Naive thymus-derived CD4-positive, alpha-beta T cell (primary cell): ENCODE measurements at regions not wholly inside any gene's neighbourhood (a gene's known extent, or its start where the extent isn't known, plus 50 kb on each side); places are given as distances from the start of the nearest gene placed in this dataset.

Experiments
- ATAC-seq: fragments of 150-1000 bp; cut with Tn5 transposase; 2 replicates; pipeline ENCODE4 v1.10.0; 2021; ENCODE audit warnings: mild to moderate bottlenecking, moderate library complexity
- CTCF ChIA-PET: fragments of 350-600 bp; sonication (Branson Sonifier 250); formaldehyde crosslinking; loops from one replicate; lab custom pipeline; 2021; ENCODE audit warnings: antibody characterized with exemption; lab: Charles Lee
- POLR2A ChIA-PET: fragments of 350-600 bp; sonication (Branson Sonifier 250); formaldehyde crosslinking; loops from one replicate; lab custom pipeline; 2021; ENCODE audit warnings: antibody characterized with exemption, inconsistent platforms; lab: Charles Lee
- DNase-seq, 9 donors: peaks; one replicate each; pipeline versions ENCODE4 v3.0.0 to v3.0.0-alpha.2; 2020 to 2022; ENCODE audit warnings: mixed read lengths in 1 of 9
- H3K27ac ChIP-seq: one replicate; pipeline ENCODE4 v1.7.0; 2013; ENCODE audit warnings: mild to moderate bottlenecking, low read depth, low read length, moderate library complexity
- H3K27me3 ChIP-seq, 2 donors: one replicate each; pipeline ENCODE4 v1.7.0; 2013; ENCODE audit warnings: low read length in 2 of 2, mild to moderate bottlenecking in 2 of 2, moderate library complexity in 2 of 2; ENCODE audit not compliant: control insufficient read depth in 2 of 2, insufficient read depth in 2 of 2
- H3K36me3 ChIP-seq, 3 experiments: 1 replicate in 2 of 3; 2 replicates in 1 of 3; pipeline ENCODE4 v1.7.0; 2013; ENCODE audit warnings: low read length in 3 of 3, mild to moderate bottlenecking in 3 of 3, moderate library complexity in 1 of 3; ENCODE audit not compliant: insufficient read depth in 3 of 3, control insufficient read depth in 2 of 3
- H3K4me1 ChIP-seq, 2 donors: one replicate each; pipeline ENCODE4 v1.7.0; 2013; ENCODE audit warnings: low read length in 2 of 2, mild to moderate bottlenecking in 2 of 2, moderate library complexity in 1 of 2; ENCODE audit not compliant: control insufficient read depth in 2 of 2, insufficient read depth in 2 of 2
- H3K4me3 ChIP-seq: 2 replicates; pipeline ENCODE4 v1.7.0; 2013; ENCODE audit warnings: mild to moderate bottlenecking, low read length
- H3K9me3 ChIP-seq, 3 experiments: 1 replicate in 2 of 3; 2 replicates in 1 of 3; pipeline ENCODE4 v1.7.0; 2013; ENCODE audit warnings: low read length in 3 of 3; ENCODE audit not compliant: control insufficient read depth in 2 of 3
- H3K27ac Mint-ChIP-seq, 9 donors: one replicate each; pipeline ENCODE4 v1.8.0; 2020 to 2022; ENCODE audit warnings: mixed read lengths in 9 of 9, mild to moderate bottlenecking in 8 of 9, moderate library complexity in 5 of 9, inconsistent platforms in 2 of 9
- H3K27me3 Mint-ChIP-seq, 5 donors: one replicate each; pipeline ENCODE4 v1.8.0; 2021 to 2022; ENCODE audit warnings: mixed read lengths in 5 of 5, mild to moderate bottlenecking in 1 of 5
- H3K36me3 Mint-ChIP-seq, 5 donors: one replicate each; pipeline ENCODE4 v1.8.0; 2020 to 2022; ENCODE audit warnings: mixed read lengths in 5 of 5, mild to moderate bottlenecking in 3 of 5, inconsistent platforms in 1 of 5
- H3K4me1 Mint-ChIP-seq, 7 donors: one replicate each; pipeline ENCODE4 v1.8.0; 2020 to 2022; ENCODE audit warnings: mixed read lengths in 7 of 7, mild to moderate bottlenecking in 3 of 7, inconsistent platforms in 1 of 7
- H3K4me3 Mint-ChIP-seq, 10 donors: one replicate each; pipeline ENCODE4 v1.8.0; 2020 to 2022; ENCODE audit warnings: mild to moderate bottlenecking in 10 of 10, mixed read lengths in 10 of 10, moderate library complexity in 6 of 10, inconsistent platforms in 2 of 10
- H3K9me3 Mint-ChIP-seq, 11 donors: one replicate each; pipeline ENCODE4 v1.8.0; 2020 to 2022; ENCODE audit warnings: mixed read lengths in 11 of 11, mild to moderate bottlenecking in 4 of 11, inconsistent platforms in 1 of 11, moderate library complexity in 1 of 11
- intact Hi-C, 2 donors: fragments of 100-400 bp; cut with micrococcal nuclease; formaldehyde crosslinking; loops; one replicate each; pipeline ENCODE4 v1.15.1; 2023

- POLR2A ChIA-PET = no interaction called here
Observed at GRCh38 chr10:113475381-113475807, 77.5 kb upstream of the HABP2 start.

DNA sequence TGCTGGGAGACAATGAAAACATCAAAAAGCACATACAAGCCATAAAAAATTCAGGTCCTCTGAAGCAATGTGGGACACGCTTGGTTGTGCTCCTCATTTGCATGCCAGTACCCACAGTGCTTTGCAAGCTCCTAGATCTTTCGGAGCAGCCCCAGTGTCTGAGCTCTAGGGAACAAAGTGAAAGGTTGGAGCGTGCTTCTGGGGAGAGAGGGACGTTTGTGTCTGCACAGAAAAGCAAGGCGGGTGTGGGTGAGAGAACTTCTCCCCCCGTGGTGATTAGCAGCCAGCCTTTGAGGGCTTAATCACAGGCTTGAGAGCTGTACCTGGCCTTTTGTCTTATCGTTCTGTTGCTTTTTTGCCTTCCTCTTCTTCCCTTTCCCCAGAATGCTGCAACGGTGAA lies 76.7 kb upstream of the HABP2 start:
- ChIA-PET CTCF (no interaction called here), POLR2A (no interaction called here)
- H3K9me3 ChIP-seq = peaks cover 0 to 8% (median 0%) of the 10 kb centered on the region in 3 experiments
- H3K27me3 ChIP-seq = no peaks in the 10 kb centered on the region
- H3K27ac ChIP-seq = no peak overlapping the region
- no peaks in the 10 kb centered on the region for H3K4me1 Mint-ChIP-seq
- H3K4me1 ChIP-seq = no peaks in the 10 kb centered on the region
- H3K36me3 ChIP-seq = no peaks in the 10 kb centered on the region
- peaks cover 0 to 25% (median 5%) of the 10 kb centered on the region in 5 donors for H3K27me3 Mint-ChIP-seq
- no peak overlapping the region for H3K4me3 Mint-ChIP-seq
- no peak overlapping the region for H3K4me3 ChIP-seq
- H3K27ac Mint-ChIP-seq = no peak overlapping the region
- H3K9me3 Mint-ChIP-seq = peaks cover 1 to 32% (median 14%) of the 10 kb centered on the region in 11 donors
- DNase-seq (no peak), ATAC-seq (no peak)
- H3K36me3 Mint-ChIP-seq = peaks cover 0 to 10% (median 0%) of the 10 kb centered on the region in 5 donors
- intact Hi-C loops = no loop called here

More at GRCh38 chr10:113475381-113475807, 77.5 kb upstream of the HABP2 start:
- DNase-seq (no peak), ATAC-seq (no peak)
- peaks cover 0 to 7% (median 0%) of the 10 kb centered on the region in 5 donors for H3K36me3 Mint-ChIP-seq
- Histone ChIP-seq H3K4me1 (no peaks in the 10 kb centered on the region), H3K4me3 (no peak overlapping the region), H3K27me3 (no peaks in the 10 kb centered on the region), H3K36me3 (no peaks in the 10 kb centered on the region), H3K27ac (no peak overlapping the region), H3K9me3 (peaks cover 0 to 8% (median 0%) of the 10 kb centered on the region in 3 experiments)
- intact Hi-C loops = no loop called here
- no peak overlapping the region for H3K4me3 Mint-ChIP-seq
- no peak overlapping the region for H3K27ac Mint-ChIP-seq
- H3K4me1 Mint-ChIP-seq = no peaks in the 10 kb centered on the region
- peaks cover 0 to 24% (median 11%) of the 10 kb centered on the region in 11 donors for H3K9me3 Mint-ChIP-seq
- CTCF ChIA-PET = no interaction called here
- H3K27me3 Mint-ChIP-seq = peaks cover 0 to 25% (median 5%) of the 10 kb centered on the region in 5 donors

- intact Hi-C loops = no loop called here
- Histone ChIP-seq H3K9me3 (peaks cover 0 to 8% (median 0%) of the 10 kb centered on the region in 3 experiments), H3K27me3 (no peaks in the 10 kb centered on the region), H3K36me3 (no peaks in the 10 kb centered on the region), H3K27ac (no peak overlapping the region), H3K4me3 (no peak overlapping the region), H3K4me1 (no peaks in the 10 kb centered on the region)
- no peak overlapping the region for H3K27ac Mint-ChIP-seq
- peaks cover 0 to 10% (median 0%) of the 10 kb centered on the region in 5 donors for H3K36me3 Mint-ChIP-seq
- H3K4me1 Mint-ChIP-seq = no peaks in the 10 kb centered on the region
- no peak overlapping the region for H3K4me3 Mint-ChIP-seq
- ChIA-PET CTCF (interaction anchor here (0.6 kb wide), 1 partner anchor 359 kb away, joined by 3 read pairs; no protein-coding TSS in a partner anchor), POLR2A (no interaction called here)
- H3K27me3 Mint-ChIP-seq = peaks cover 0 to 25% (median 5%) of the 10 kb centered on the region in 5 donors
- no peak for ATAC-seq
- peaks cover 1 to 36% (median 14%) of the 10 kb centered on the region in 11 donors for H3K9me3 Mint-ChIP-seq
- no peak for DNase-seq
Observed at GRCh38 chr10:113476673-113477072, 76.2 kb upstream of the HABP2 start.

- H3K36me3 ChIP-seq = no peaks in the 10 kb centered on the region
- Mint-ChIP-seq H3K4me1 (no peaks in the 10 kb centered on the region), H3K4me3 (no peak overlapping the region), H3K27me3 (peaks cover 0 to 25% (median 5%) of the 10 kb centered on the region in 5 donors), H3K9me3 (peaks cover 2 to 40% (median 14%) of the 10 kb centered on the region in 11 donors), H3K36me3 (peaks cover 0 to 10% (median 0%) of the 10 kb centered on the region in 5 donors), H3K27ac (no peak overlapping the region)
- CTCF ChIA-PET = no interaction called here
- ATAC-seq (no peak), DNase-seq (no peak)
- H3K4me1 ChIP-seq = no peaks in the 10 kb centered on the region
- H3K4me3 ChIP-seq = no peak overlapping the region
- no peaks in the 10 kb centered on the region for H3K27me3 ChIP-seq
- H3K27ac ChIP-seq = no peak overlapping the region
- H3K9me3 ChIP-seq = peaks cover 0 to 8% (median 0%) of the 10 kb centered on the region in 3 experiments
- POLR2A ChIA-PET = no interaction called here
- intact Hi-C loops = no loop called here
Observed at GRCh38 chr10:113477451-113477850, 75.4 kb upstream of the HABP2 start.

- intact Hi-C loops = no loop called here
- no peak overlapping the region for H3K27ac ChIP-seq
- Mint-ChIP-seq H3K9me3 (peaks cover 5 to 40% (median 14%) of the 10 kb centered on the region in 11 donors), H3K27ac (no peak overlapping the region), H3K4me3 (no peak overlapping the region), H3K4me1 (no peaks in the 10 kb centered on the region), H3K27me3 (peaks cover 0 to 21% (median 11%) of the 10 kb centered on the region in 5 donors), H3K36me3 (peaks cover 0 to 10% (median 0%) of the 10 kb centered on the region in 5 donors)
- no peaks in the 10 kb centered on the region for H3K4me1 ChIP-seq
- peaks cover 0 to 8% (median 0%) of the 10 kb centered on the region in 3 experiments for H3K9me3 ChIP-seq
- no peak overlapping the region for H3K4me3 ChIP-seq
- H3K27me3 ChIP-seq = no peaks in the 10 kb centered on the region
- POLR2A ChIA-PET = no interaction called here
- DNase-seq (no peak), ATAC-seq (no peak)
- CTCF ChIA-PET = no interaction called here
- H3K36me3 ChIP-seq = no peaks in the 10 kb centered on the region
Observed at GRCh38 chr10:113479346-113480080, 73.3 kb upstream of the HABP2 start.

- Mint-ChIP-seq H3K4me3 (no peak overlapping the region), H3K27ac (no peak overlapping the region), H3K36me3 (peaks cover 0 to 10% (median 0%) of the 10 kb centered on the region in 5 donors), H3K4me1 (no peaks in the 10 kb centered on the region), H3K27me3 (peaks cover 0 to 16% (median 11%) of the 10 kb centered on the region in 5 donors), H3K9me3 (peaks cover 5 to 40% (median 14%) of the 10 kb centered on the region in 11 donors)
- DNase-seq (no peak), ATAC-seq (no peak)
- peaks cover 0 to 8% (median 0%) of the 10 kb centered on the region in 3 experiments for H3K9me3 ChIP-seq
- no peak overlapping the region for H3K4me3 ChIP-seq
- no peaks in the 10 kb centered on the region for H3K4me1 ChIP-seq
- intact Hi-C loops = no loop called here
- ChIA-PET CTCF (no interaction called here), POLR2A (no interaction called here)
- no peaks in the 10 kb centered on the region for H3K27me3 ChIP-seq
- H3K27ac ChIP-seq = no peak overlapping the region
- H3K36me3 ChIP-seq = no peaks in the 10 kb centered on the region
Observed at GRCh38 chr10:113480081-113480360, 72.8 kb upstream of the HABP2 start.
